WTC11 (cell line): ENCODE measurements at regions not wholly inside any gene's neighbourhood (a gene's known extent, or its start where the extent isn't known, plus 50 kb on each side); places are given as distances from the start of the nearest gene placed in this dataset.

Source experiments
- RORB ChIP-seq: fragments of 250-450 bp; sonication (Bioruptor Pico); IDR thresholded peaks from 2 replicates; pipeline ENCODE4 v1.9.0; 2021; ENCODE audit warnings: mild to moderate bottlenecking
- USF2 ChIP-seq: sonication (generic); formaldehyde crosslinking; IDR thresholded peaks from 2 replicates; pipeline ENCODE4 v1.8.1; 2023; ENCODE audit warnings: mild to moderate bottlenecking, missing genetic modification reagents, moderate library complexity

GRCh38 chr2:172155752-172156151, 53.1 kb upstream of the DLX2 start:
- TF ChIP-seq USF2 (no peak), RORB (no peak)
